Neural cell (in vitro differentiated cells): ENCODE measurements at regions not wholly inside any gene's neighbourhood (a gene's known extent, or its start where the extent isn't known, plus 50 kb on each side); places are given as distances from the start of the nearest gene placed in this dataset.

Experiments
- EZH2 ChIP-seq: fragments of 200-600, 300-800 bp; shearing (Covaris generic), sonication (generic); IDR thresholded peaks from 2 replicates; pipeline ENCODE4 v1.6.1; 2014; ENCODE audit warnings: antibody characterized with exemption, low read length, borderline replicate concordance, mild to moderate bottlenecking; ENCODE audit not compliant: insufficient read depth, poor library complexity, severe bottlenecking
- RAD21 ChIP-seq: fragments of 450-650 bp; conservative IDR thresholded peaks from 2 replicates; pipeline ENCODE4 v1.6.1; 2014; ENCODE audit warnings: antibody characterized with exemption, mild to moderate bottlenecking, moderate library complexity
- TF ChIP-seq, protein P1 (sequence below): fragments of 450-650 bp; IDR thresholded peaks from 2 replicates; pipeline ENCODE4 v1.5.1; 2014; ENCODE audit warnings: antibody characterized with exemption, mild to moderate bottlenecking, moderate library complexity; ENCODE audit not compliant: poor library complexity, severe bottlenecking

- TF ChIP-seq, protein P1, sequence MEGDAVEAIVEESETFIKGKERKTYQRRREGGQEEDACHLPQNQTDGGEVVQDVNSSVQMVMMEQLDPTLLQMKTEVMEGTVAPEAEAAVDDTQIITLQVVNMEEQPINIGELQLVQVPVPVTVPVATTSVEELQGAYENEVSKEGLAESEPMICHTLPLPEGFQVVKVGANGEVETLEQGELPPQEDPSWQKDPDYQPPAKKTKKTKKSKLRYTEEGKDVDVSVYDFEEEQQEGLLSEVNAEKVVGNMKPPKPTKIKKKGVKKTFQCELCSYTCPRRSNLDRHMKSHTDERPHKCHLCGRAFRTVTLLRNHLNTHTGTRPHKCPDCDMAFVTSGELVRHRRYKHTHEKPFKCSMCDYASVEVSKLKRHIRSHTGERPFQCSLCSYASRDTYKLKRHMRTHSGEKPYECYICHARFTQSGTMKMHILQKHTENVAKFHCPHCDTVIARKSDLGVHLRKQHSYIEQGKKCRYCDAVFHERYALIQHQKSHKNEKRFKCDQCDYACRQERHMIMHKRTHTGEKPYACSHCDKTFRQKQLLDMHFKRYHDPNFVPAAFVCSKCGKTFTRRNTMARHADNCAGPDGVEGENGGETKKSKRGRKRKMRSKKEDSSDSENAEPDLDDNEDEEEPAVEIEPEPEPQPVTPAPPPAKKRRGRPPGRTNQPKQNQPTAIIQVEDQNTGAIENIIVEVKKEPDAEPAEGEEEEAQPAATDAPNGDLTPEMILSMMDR, result no peak
- TF ChIP-seq EZH2, result no peak
- TF ChIP-seq RAD21, result no peak
These were observed 305.6 kb downstream of the THBS2 start for GRCh38 chr6:168948002-168948401.
